ENCODE measurements at regions not wholly inside any gene's neighbourhood (a gene's known extent, or its start where the extent isn't known, plus 50 kb on each side); places are given as distances from the start of the nearest gene placed in this dataset.

GRCh38 chr2:23199115-23199918 lies 185.7 kb upstream of the KLHL29 start:
- TF ChIP-seq REST (IDR thresholded peaks at IDR 0.05; ENCODE audit: insufficient read depth in 1 of 2, low read depth in 2 of 2, low read length in 2 of 2): no peak
- no peak for TF ChIP-seq FOXP2 (optimal IDR thresholded peaks at IDR 0.05; ENCODE audit: borderline replicate concordance, extremely low read depth, extremely low read length, insufficient read depth)
- TF ChIP-seq TAF1 (IDR thresholded peaks at IDR 0.05; ENCODE audit: borderline replicate concordance, insufficient read depth, low read length): no peak
- TF ChIP-seq SIN3A (IDR thresholded peaks at IDR 0.05; ENCODE audit: borderline replicate concordance, insufficient read depth, low read length): no peak
- TF ChIP-seq POLR2AphosphoS5 (IDR thresholded peaks at IDR 0.05; ENCODE audit: low read depth, low read length): no peak

GRCh38 chr2:23200068-23200786 lies 184.8 kb upstream of the KLHL29 start:
- TF ChIP-seq TAF1 (IDR thresholded peaks at IDR 0.05; ENCODE audit: borderline replicate concordance, insufficient read depth, low read length): no peak
- no peak for TF ChIP-seq SIN3A (IDR thresholded peaks at IDR 0.05; ENCODE audit: borderline replicate concordance, insufficient read depth, low read length)
- TF ChIP-seq POLR2AphosphoS5 (IDR thresholded peaks at IDR 0.05; ENCODE audit: low read depth, low read length): no peak
- no peak for TF ChIP-seq REST (IDR thresholded peaks at IDR 0.05; ENCODE audit: insufficient read depth in 1 of 2, low read depth in 2 of 2, low read length in 2 of 2)
- no peak for TF ChIP-seq FOXP2 (optimal IDR thresholded peaks at IDR 0.05; ENCODE audit: borderline replicate concordance, extremely low read depth, extremely low read length, insufficient read depth)

- TF ChIP-seq POLR2AphosphoS5 (IDR thresholded peaks at IDR 0.05; ENCODE audit: low read depth, low read length) (no peak), FOXP2 (optimal IDR thresholded peaks at IDR 0.05; ENCODE audit: borderline replicate concordance, extremely low read depth, extremely low read length, insufficient read depth) (no peak), SIN3A (IDR thresholded peaks at IDR 0.05; ENCODE audit: borderline replicate concordance, insufficient read depth, low read length) (no peak), TAF1 (IDR thresholded peaks at IDR 0.05; ENCODE audit: borderline replicate concordance, insufficient read depth, low read length) (no peak), REST (IDR thresholded peaks at IDR 0.05; ENCODE audit: insufficient read depth in 1 of 2, low read depth in 2 of 2, low read length in 2 of 2) (no peak)
Observed at GRCh38 chr2:23200787-23201114, 184.2 kb upstream of the KLHL29 start.

GRCh38 chr2:23203383-23203782 lies 181.6 kb upstream of the KLHL29 start:
- TF ChIP-seq SIN3A (IDR thresholded peaks at IDR 0.05; ENCODE audit: borderline replicate concordance, insufficient read depth, low read length) (no peak), POLR2AphosphoS5 (IDR thresholded peaks at IDR 0.05; ENCODE audit: low read depth, low read length) (no peak), FOXP2 (optimal IDR thresholded peaks at IDR 0.05; ENCODE audit: borderline replicate concordance, extremely low read depth, extremely low read length, insufficient read depth) (no peak), REST (IDR thresholded peaks at IDR 0.05; ENCODE audit: insufficient read depth in 1 of 2, low read depth in 2 of 2, low read length in 2 of 2) (no peak), TAF1 (IDR thresholded peaks at IDR 0.05; ENCODE audit: borderline replicate concordance, insufficient read depth, low read length) (no peak)

Measured in PFSK-1 (cell line).